ENCODE measurements at regions not wholly inside any gene's neighbourhood (a gene's known extent, or its start where the extent isn't known, plus 50 kb on each side); places are given as distances from the start of the nearest gene placed in this dataset.

- Mint-ChIP-seq H3K27ac (no peak overlapping the region), H3K4me1 (ENCODE audit: low read depth) (no peaks in the 10 kb centered on the region), H3K4me3 (ENCODE audit: low read depth) (no peak overlapping the region), H3K27me3 (peaks cover 6% of the 10 kb centered on the region), H3K36me3 (ENCODE audit: insufficient read depth) (no peaks in the 10 kb centered on the region), H3K9me3 (ENCODE audit: low read depth) (peaks cover 4% of the 10 kb centered on the region)
- no peak for TF ChIP-seq CTCF (IDR thresholded peaks at IDR 0.05; ENCODE audit: unreplicated experiment)
- no peak for DNase-seq (ENCODE audit: low spot score, unreplicated experiment)
Observed at GRCh38 chr20:52589251-52589812, 382.8 kb upstream of the TSHZ2 start.

- no peaks in the 10 kb centered on the region for H3K4me1 Mint-ChIP-seq (ENCODE audit: low read depth)
- H3K27ac Mint-ChIP-seq: no peak overlapping the region
- no peak overlapping the region for H3K4me3 Mint-ChIP-seq (ENCODE audit: low read depth)
- DNase-seq (ENCODE audit: low spot score, unreplicated experiment): no peak
- H3K27me3 Mint-ChIP-seq: peaks cover 3% of the 10 kb centered on the region
- H3K9me3 Mint-ChIP-seq (ENCODE audit: low read depth): no peaks in the 10 kb centered on the region
- H3K36me3 Mint-ChIP-seq (ENCODE audit: insufficient read depth): no peaks in the 10 kb centered on the region
- TF ChIP-seq CTCF (IDR thresholded peaks at IDR 0.05; ENCODE audit: unreplicated experiment): no peak
Observed at GRCh38 chr20:52586660-52587059, 385.5 kb upstream of the TSHZ2 start.

- H3K9me3 Mint-ChIP-seq (ENCODE audit: low read depth): no peaks in the 10 kb centered on the region
- no peak overlapping the region for H3K4me3 Mint-ChIP-seq (ENCODE audit: low read depth)
- H3K27ac Mint-ChIP-seq: no peak overlapping the region
- no peaks in the 10 kb centered on the region for H3K36me3 Mint-ChIP-seq (ENCODE audit: insufficient read depth)
- H3K4me1 Mint-ChIP-seq (ENCODE audit: low read depth): no peaks in the 10 kb centered on the region
- peaks cover 3% of the 10 kb centered on the region for H3K27me3 Mint-ChIP-seq
- no peak for DNase-seq (ENCODE audit: low spot score, unreplicated experiment)
- no peak for TF ChIP-seq CTCF (IDR thresholded peaks at IDR 0.05; ENCODE audit: unreplicated experiment)
Observed at GRCh38 chr20:52585333-52585732, 386.8 kb upstream of the TSHZ2 start.

- Mint-ChIP-seq H3K4me1 (ENCODE audit: low read depth) (peaks cover 18% of the 10 kb centered on the region), H3K4me3 (ENCODE audit: low read depth) (peak overlapping the region; percentile 16), H3K27ac (peak overlapping the region; percentile 67), H3K36me3 (ENCODE audit: insufficient read depth) (peaks cover 2% of the 10 kb centered on the region), H3K9me3 (ENCODE audit: low read depth) (peaks cover 8% of the 10 kb centered on the region), H3K27me3 (no peaks in the 10 kb centered on the region)
- no peak for TF ChIP-seq CTCF (IDR thresholded peaks at IDR 0.05; ENCODE audit: unreplicated experiment)
- DNase-seq (ENCODE audit: low spot score, unreplicated experiment): no peak
Observed at GRCh38 chr20:52578559-52578958, 387.0 kb upstream of the ZFP64 start.

GRCh38 chr20:52577696-52578095 is 386.1 kb upstream of the ZFP64 start:
- no peak overlapping the region for H3K27ac Mint-ChIP-seq
- peaks cover 2% of the 10 kb centered on the region for H3K36me3 Mint-ChIP-seq (ENCODE audit: insufficient read depth)
- DNase-seq (ENCODE audit: low spot score, unreplicated experiment): no peak

More at GRCh38 chr20:52577696-52578095, 386.1 kb upstream of the ZFP64 start:
- H3K9me3 Mint-ChIP-seq (ENCODE audit: low read depth): peaks cover 8% of the 10 kb centered on the region
- H3K4me3 Mint-ChIP-seq (ENCODE audit: low read depth): no peak overlapping the region
- peaks cover 18% of the 10 kb centered on the region for H3K4me1 Mint-ChIP-seq (ENCODE audit: low read depth)
- no peak for TF ChIP-seq CTCF (IDR thresholded peaks at IDR 0.05; ENCODE audit: unreplicated experiment)
- H3K27me3 Mint-ChIP-seq: no peaks in the 10 kb centered on the region
